Tibial nerve (tissue), 3 donors: ENCODE measurements at regions not wholly inside any gene's neighbourhood (a gene's known extent, or its start where the extent isn't known, plus 50 kb on each side); places are given as distances from the start of the nearest gene placed in this dataset.

Experiments
- POLR2A ChIP-seq, 2 donors: fragments of 450-650 bp; IDR thresholded peaks; one replicate each; pipeline ENCODE4 v1.6.1; 2017; ENCODE audit warnings: antibody characterized with exemption in 2 of 2, mild to moderate bottlenecking in 2 of 2, moderate library complexity in 2 of 2
- TF ChIP-seq, protein P1 (sequence below), 5 experiments: fragments of 200-600 bp in 3 of 5; fragments of 450-650 bp in 2 of 5; sonication (generic) in 3 of 5; IDR thresholded peaks; one replicate each; pipeline ENCODE4 v1.5.1; 2016 to 2019; ENCODE audit warnings: antibody characterized with exemption in 5 of 5, mild to moderate bottlenecking in 3 of 5, moderate library complexity in 2 of 5

DNA sequence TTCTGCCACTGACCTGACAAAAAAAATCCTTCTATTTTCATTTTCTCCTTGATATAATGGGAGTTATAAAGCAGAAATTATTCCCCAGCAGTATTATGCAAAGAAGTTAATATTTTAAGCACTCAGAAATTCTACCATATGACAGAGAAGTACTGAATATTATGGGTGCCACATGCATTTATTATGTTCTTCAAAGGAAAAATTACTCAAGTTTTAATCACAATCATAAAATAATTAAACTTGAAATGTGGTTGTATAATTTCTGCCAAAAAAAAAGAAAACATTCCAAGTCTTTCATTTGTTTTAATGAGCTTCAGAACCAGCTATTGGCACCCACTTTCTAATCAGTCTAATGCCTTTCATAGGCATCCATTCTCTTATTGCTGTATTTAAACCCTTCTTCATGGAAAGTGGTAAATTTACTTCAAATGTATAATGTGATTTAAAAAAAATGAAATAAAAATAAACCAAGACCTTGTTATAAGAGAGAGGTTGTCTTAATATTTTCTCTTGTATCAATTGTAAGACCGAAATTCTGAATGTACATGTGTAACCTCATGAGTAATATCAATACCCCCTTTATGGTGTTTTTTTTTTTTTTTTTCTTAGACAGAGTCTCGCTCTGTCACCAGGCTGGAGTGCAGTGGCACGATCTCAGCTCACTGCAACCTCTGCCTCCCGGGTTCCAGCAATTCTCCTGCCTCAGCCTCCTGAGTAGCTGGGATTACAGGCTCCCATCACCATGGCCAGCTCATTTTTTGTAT lies 302.3 kb downstream of the IRS1 start:
- TF ChIP-seq POLR2A (IDR thresholded peaks at IDR 0.05), result no peak
- TF ChIP-seq, protein P1, sequence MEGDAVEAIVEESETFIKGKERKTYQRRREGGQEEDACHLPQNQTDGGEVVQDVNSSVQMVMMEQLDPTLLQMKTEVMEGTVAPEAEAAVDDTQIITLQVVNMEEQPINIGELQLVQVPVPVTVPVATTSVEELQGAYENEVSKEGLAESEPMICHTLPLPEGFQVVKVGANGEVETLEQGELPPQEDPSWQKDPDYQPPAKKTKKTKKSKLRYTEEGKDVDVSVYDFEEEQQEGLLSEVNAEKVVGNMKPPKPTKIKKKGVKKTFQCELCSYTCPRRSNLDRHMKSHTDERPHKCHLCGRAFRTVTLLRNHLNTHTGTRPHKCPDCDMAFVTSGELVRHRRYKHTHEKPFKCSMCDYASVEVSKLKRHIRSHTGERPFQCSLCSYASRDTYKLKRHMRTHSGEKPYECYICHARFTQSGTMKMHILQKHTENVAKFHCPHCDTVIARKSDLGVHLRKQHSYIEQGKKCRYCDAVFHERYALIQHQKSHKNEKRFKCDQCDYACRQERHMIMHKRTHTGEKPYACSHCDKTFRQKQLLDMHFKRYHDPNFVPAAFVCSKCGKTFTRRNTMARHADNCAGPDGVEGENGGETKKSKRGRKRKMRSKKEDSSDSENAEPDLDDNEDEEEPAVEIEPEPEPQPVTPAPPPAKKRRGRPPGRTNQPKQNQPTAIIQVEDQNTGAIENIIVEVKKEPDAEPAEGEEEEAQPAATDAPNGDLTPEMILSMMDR (IDR thresholded peaks at IDR 0.05), result no peak
